ENCODE measurements at regions not wholly inside any gene's neighbourhood (a gene's known extent, or its start where the extent isn't known, plus 50 kb on each side); places are given as distances from the start of the nearest gene placed in this dataset.

DNA sequence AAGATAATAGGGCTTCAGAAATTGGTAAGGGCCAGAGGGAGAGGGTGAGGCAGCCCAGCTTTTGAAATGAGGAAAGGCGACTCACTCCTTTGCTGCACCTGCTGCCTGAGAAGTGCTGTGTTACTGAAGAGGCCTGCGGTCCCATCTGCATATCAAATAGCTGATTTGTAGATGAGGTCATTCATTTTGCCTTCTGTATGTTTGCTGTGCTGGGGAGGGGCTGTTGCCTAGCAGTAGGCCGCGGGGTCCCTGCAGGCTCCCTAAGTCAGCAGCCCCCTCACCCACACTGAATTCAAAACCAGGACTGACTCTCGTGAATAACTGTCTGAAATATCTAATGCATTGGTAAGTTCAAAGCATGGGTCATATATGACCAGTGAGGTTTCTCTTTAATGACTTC is 377.2 kb downstream of the SOX11 start:
- H3T11ph ChIP-seq (ENCODE audit: low read length) = no peak overlapping the region
- Mint-ChIP-seq H3K4me3 (no peak overlapping the region), H3K36me3 (ENCODE audit: insufficient read depth in 1 of 3, low read depth in 3 of 3) (no peaks in the 10 kb centered on the region), H3K27me3 (ENCODE audit: low read depth) (no peaks in the 10 kb centered on the region; the same call in 1 of the 2 replicates), H3K27ac (no peak overlapping the region; a peak in 1 of 7 replicates), H3K9me3 (no peaks in the 10 kb centered on the region), H3K4me1 (peaks cover 48 to 64% of the 10 kb centered on the region in 2 experiments)
- peaks cover 11% of the 10 kb centered on the region; the same call in 1 of the 2 replicates for H3K4me1 ChIP-seq (ENCODE audit: insufficient read depth, low read length)
- H2BK120ac ChIP-seq (ENCODE audit: low read depth, low read length, poor library complexity, severe bottlenecking) = no peak overlapping the region
- H4K5ac ChIP-seq (ENCODE audit: insufficient read length, low read depth, low read length) = no peak overlapping the region
- H2AFZ ChIP-seq (ENCODE audit: low read length) = no peak overlapping the region
- no peak overlapping the region for H4K91ac ChIP-seq (ENCODE audit: insufficient read length, low read depth, low read length)
- H3K4me2 ChIP-seq (ENCODE audit: insufficient read depth, insufficient read length, low read length) = no peak overlapping the region
- H3K9me3 ChIP-seq (ENCODE audit: control insufficient read depth, low read depth, low read length) = no peaks in the 10 kb centered on the region
- no peak overlapping the region for H2BK20ac ChIP-seq (ENCODE audit: low read depth, low read length, poor library complexity, severe bottlenecking)
- no peak overlapping the region for H3K27ac ChIP-seq (ENCODE audit: insufficient read length, low read depth, low read length)
- H2BK5ac ChIP-seq (ENCODE audit: insufficient read length, low read length) = no peak overlapping the region
- no peak overlapping the region for H2BK15ac ChIP-seq (ENCODE audit: low read depth, low read length)
- H3K18ac ChIP-seq (ENCODE audit: insufficient read length, low read depth, low read length) = no peak overlapping the region
- H3K9ac ChIP-seq (ENCODE audit: extremely low read depth, insufficient read length, low read length) = no peak overlapping the region
- H3K79me1 ChIP-seq (ENCODE audit: insufficient read depth, low read depth, low read length, poor library complexity, severe bottlenecking) = no peaks in the 10 kb centered on the region
- H2AK5ac ChIP-seq (ENCODE audit: insufficient read length, low read length) = no peak overlapping the region
- H3K23me2 ChIP-seq (ENCODE audit: insufficient read length, low read depth, low read length, poor library complexity, severe bottlenecking) = no peaks in the 10 kb centered on the region
- H3K27me3 ChIP-seq (ENCODE audit: insufficient read depth, low read length) = no peaks in the 10 kb centered on the region
- H3K4ac ChIP-seq (ENCODE audit: low read depth, low read length) = no peak overlapping the region
- H3K56ac ChIP-seq (ENCODE audit: insufficient read length, low read depth, low read length) = no peak overlapping the region
- no peak overlapping the region for H4K8ac ChIP-seq (replicated peaks; ENCODE audit: insufficient read length, low read depth, low read length)
- TF ChIP-seq CTCF (conservative IDR thresholded peaks at IDR 0.05) = no peak
- no peak overlapping the region for H2BK12ac ChIP-seq (ENCODE audit: insufficient read length, low read depth, low read length)
- no peaks in the 10 kb centered on the region for H4K20me1 ChIP-seq (ENCODE audit: control insufficient read depth, insufficient read depth, insufficient read length)
- H3K14ac ChIP-seq (ENCODE audit: insufficient read depth, low read length) = no peak overlapping the region
- peak; percentile 66 for DNase-seq
- H3K79me2 ChIP-seq (ENCODE audit: insufficient read depth, low read length) = no peaks in the 10 kb centered on the region
- no CpG with 5 or more reads among the region's 5 CpGs for WGBS (ENCODE audit: extremely low coverage, insufficient read length, low lambda C conversion rate)
- H3K23ac ChIP-seq (ENCODE audit: insufficient read length, low read depth, low read length) = no peak overlapping the region

Measured in H9 (cell line).